ENCODE measurements at regions not wholly inside any gene's neighbourhood (a gene's known extent, or its start where the extent isn't known, plus 50 kb on each side); places are given as distances from the start of the nearest gene placed in this dataset.
A peak's percentile ranks its signal among the peaks of the same experiment; 100 is the strongest.

DNA sequence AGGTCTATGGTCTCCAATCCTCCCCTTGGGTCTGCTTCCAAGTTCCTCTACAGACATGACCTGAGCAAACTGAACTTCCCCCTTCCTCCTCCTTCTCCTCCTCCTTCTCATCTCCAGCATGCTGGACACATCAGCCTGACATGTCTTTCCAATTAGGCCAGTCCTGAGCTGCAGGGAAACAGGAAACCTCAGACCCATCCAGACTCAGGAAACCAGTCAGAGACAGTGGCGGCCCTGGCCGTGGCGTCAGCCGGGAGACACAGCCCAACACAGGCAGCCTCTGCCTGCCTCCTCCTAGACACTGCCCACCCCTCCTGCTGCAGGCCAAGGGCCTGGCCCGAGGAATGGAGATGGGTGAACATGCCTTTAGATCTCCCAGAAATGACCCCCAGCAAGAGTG, 468.8 kb downstream of the BCL11B start:
- ATAC-seq = no peak

DNA sequence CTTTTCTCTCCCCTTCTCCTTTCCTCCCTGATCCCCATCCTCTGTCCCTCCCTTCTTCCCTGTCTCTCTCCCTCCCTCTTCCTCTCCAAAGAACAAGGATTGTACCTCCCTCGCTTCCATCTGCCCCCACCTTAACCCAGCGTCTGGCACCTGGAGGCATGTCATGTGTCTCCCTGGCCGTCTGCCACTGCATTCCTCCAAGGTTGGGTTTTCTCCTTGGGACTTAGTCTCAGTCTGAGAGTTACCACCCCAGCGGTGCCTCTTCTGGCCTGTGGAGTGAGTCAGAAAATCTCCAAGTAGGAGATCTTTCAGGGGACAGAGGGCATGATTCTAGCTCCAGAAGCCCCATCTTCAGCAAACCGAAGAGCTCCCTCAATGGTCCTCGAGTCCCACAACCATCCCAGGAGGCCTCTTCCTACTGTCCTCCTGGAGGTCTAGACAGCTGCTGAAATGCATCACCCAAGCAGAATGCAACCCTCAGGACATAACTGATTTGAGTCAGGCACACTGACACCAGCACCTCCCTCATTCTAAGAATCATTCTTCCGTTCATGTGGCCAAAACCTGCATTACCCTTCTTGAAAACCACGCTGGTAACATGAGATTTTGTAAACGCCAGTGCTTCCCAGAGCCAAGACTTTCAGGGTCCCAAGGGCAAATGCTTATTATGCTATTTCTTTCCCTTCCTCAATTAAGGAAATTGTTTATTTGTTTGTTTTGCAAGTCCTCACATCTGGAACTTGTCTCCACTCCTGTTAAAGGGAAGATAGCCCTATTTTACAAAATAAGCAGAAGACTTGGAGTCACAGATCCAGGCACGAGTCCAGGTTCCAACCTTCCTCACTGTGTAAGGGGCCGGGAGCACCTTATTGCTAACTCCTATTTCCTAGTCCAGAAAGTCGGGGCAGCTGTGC, 463.2 kb downstream of the BCL11B start:
- peak; percentile 15 for ATAC-seq

DNA sequence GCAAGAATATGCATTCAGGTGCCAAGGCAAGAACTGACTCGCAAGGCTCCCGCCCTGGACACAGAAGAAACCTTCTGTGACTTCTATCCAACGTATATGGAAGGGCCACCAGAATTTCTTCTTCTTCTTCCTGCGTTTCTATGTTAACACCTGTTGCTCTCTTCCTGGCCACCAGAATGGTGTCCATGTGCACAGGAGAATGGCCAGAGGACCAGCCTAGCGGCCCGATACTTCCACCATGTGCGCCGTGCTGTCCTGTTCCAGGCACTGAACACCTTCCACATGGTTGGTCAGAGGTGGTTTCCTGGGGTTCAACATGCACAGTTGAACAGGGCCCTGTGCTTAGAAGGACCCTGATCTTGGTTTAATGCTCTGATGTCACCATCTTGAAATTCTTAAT, 455.8 kb downstream of the BCL11B start:
- ATAC-seq = no peak

DNA sequence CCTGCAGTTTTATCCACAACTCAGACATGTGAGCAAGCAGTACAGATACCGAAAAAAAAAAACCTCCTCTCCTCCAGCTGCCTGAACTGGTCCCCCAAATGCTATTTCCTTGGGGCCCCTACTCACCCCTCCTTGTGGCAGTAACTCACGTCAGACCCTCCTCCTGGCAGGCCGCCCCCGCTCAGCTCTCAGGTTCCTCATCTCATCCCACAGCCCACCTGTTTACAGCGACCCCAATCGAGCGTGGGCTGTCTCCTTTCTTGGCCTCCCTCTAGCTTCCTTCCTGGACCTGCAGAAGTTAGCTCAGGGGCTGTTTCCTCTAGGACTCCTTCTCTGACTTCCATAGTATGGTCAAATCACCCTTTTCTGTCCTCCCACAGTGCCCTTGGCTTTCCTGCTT, 455.3 kb downstream of the BCL11B start:
- no peak for ATAC-seq

DNA sequence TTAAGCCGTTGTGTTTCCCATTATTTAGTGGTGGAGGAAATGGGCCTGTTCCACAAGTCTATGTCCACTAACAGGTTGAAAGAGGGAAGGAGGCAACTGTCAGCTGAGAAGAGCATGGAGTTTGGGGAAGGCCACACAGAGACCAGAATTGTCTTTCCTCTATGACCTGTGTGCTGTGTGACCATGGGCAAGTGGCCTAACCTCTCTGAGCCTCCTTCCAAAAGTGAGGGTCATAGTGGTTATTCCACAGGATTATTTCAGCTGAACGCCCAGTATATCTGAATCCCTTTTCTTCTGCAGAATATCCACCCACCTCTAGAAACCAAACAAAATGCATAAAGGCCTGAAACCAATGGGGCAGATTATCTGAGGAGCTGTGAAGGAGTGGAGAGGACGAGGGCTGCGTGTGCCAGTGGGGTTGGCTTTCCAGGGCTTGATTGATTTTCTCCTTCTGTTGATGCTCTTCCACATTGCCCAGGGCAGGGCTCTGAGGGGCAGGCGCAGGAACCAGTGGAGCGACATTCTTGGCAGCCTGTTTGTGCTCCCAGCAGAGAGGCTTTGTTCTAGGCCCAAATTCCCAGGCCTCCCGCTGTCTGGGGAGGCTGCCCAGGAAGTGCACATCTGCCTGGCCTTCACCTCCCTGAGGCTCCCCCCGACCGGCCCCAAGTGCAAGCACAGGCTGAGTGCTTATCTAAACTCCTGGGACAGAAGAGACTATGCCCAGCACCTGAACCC, 452.7 kb downstream of the BCL11B start:
- ATAC-seq = peak; percentile 83

DNA sequence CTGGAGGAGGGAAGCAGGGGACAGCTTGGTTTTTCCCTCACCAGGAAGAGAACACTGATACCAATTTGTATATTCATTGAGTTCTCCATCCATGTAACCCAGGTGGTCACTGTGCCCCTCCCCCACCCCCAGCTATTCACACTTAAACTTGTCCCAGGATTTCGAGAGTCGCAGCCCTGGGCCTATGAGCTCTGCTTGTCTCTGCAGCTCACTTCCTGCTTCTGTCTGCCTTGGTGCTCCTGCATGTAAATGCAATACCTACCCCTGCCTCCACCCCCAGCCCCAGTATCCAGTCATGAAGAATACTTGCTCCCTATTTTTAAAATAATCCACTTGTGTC, 452.2 kb downstream of the BCL11B start:
- no peak for ATAC-seq

DNA sequence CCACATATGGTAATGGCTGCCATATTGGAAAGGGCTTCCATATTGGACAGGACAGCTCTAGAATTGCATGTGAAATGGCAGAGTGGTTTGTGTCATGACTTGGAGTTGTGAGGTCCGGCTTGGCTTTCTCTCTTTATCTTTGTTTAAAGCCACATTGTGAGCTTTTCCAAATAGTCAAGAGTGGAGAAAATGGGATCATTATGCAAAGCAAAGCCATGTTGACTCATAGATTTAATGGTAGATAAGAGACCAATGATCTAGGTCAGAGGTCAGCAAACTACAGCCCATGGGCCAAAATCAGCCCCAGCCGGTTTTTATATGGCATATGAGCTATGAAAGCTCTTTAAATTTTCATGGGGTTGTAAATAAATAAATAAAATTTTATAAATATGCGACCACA, 449.1 kb downstream of the BCL11B start:
- no peak for ATAC-seq

DNA sequence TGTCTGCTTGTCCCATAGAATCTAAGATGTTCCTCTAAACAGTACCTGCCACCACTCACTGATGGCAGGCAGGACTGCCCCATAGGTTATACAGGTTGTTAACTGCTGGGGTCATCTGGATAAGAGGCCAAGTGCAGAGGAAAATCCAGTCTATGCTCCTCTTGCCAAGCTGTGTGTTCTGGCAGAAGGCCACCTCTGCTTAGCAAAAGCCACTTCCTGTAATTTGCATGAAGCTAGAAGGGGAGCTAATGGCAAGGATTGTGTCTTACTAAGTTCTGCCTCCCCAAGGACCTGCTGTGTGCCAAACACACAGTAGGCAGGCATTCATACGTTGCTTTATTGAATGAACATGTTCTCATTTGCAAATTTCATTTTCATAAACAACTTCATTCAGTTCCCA, 445.4 kb downstream of the BCL11B start:
- ATAC-seq = no peak

DNA sequence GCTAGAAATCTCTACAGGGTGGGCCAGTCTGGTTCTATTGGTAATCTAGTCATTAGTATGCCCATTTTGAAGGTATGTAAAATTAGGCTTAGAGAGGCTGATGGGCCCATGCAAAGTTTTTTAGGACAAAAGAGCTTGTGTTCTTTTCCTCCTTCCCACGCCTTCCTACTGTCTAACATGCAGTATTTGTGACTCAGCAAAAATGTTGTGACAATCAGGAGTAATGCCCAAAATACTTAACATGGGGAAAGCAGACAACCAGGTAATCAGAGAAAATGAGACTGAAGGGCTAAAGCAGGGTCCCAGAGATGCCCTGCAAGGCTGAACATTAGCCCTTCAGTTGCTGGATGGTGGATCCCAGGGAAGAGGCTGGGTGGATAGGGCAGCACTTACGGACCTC, 437.9 kb downstream of the BCL11B start:
- no peak for ATAC-seq

DNA sequence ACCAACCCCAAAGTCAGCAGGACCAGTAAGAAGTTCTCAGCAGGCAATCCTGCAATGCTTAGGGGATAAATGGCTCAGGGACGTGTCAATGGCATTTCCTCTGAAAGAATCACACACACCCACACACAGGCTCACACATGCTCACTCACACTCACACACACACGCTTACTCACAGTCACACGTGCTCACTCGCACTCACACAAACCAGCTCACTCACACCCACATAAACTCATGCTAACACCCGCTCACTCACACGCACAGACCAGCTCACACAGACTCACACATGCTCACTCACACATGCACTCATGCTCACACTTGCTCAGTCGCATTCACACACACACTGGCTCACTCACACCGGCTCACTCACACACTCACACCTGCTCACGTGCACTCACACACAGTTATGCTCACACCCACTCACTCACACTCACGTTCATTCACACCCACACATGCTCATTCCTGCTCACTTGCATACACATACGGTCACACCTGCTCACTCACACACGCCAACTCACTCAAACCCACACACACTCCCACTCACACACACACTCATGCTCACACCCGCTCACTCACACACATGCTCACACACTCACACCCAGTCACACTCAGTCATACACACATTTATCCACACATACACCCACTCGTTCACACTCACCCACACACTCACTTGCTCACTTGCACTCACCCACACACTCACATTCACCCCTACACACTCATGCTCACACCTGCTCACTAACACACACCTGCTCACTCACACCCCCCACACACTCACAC, 436.8 kb downstream of the BCL11B start:
- no peak for ATAC-seq

DNA sequence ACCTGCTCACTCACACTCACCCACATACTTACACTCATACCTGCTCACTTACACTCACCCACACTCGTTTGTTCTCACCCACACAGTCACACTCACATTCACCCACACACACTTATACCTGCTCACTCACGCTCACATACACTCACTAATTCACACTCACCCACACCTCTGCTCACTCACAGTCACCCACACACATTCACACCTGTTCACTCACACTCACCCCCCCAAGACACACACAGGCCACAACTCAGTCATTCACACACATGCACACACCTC, 436.2 kb downstream of the BCL11B start:
- no peak for ATAC-seq

DNA sequence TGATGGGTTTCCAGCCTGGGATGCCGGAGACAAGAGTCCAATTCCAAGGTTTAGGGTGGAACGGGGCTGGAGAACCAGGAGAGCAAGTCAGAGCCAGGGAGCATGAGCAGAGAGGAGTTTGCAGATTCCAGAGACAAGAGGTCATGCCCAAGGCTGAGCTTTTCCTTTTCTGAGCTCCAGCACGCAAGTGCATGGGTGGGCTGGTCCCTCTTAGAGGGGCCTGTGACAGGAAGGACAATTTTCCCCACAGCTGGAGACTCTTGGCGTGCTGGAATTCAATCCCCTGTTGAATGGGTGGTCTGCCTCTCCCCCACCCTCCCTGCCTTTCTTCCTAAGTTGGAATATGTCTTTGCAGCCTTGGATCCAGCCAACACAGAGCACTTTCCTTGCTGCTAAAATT, 431.9 kb downstream of the BCL11B start:
- no peak for ATAC-seq

DNA sequence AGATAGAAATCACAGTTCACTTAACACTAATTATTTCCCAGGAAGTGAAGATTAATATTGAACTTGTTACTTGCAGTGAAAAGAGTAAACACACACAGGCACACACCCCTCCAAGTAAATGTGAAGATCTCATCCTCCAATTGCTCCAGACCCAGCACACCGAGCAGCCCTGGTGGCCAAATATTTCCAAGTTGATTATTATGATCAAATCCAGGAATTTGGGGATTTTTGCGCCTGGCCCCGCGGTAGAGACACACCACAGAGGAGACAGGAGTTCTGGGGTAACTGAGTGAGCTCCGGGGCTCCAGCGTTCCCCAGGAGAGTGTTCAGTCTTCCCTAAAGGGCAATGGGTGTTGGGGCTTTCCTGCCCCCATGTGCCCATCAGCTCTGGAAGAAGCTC, 431.5 kb downstream of the BCL11B start:
- ATAC-seq = no peak

DNA sequence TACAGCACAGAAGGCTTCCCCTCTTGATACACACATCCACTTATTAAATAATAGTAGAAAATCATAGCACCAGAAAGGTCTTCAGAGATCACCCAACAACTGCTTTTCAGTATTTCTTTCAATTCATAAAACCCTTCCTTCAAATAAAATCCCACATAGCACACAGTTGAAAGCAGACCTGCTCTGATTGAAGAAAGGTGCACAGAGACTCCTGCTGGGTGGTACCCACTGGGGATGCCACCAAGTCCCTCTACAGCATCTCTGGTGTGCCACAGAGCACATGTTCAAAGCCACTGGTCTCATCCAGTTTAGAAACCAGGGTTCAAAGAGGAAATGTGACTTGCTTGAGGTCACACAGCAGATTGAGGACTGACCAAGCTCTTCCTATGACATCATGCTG, 427.5 kb downstream of the BCL11B start:
- ATAC-seq = no peak

DNA sequence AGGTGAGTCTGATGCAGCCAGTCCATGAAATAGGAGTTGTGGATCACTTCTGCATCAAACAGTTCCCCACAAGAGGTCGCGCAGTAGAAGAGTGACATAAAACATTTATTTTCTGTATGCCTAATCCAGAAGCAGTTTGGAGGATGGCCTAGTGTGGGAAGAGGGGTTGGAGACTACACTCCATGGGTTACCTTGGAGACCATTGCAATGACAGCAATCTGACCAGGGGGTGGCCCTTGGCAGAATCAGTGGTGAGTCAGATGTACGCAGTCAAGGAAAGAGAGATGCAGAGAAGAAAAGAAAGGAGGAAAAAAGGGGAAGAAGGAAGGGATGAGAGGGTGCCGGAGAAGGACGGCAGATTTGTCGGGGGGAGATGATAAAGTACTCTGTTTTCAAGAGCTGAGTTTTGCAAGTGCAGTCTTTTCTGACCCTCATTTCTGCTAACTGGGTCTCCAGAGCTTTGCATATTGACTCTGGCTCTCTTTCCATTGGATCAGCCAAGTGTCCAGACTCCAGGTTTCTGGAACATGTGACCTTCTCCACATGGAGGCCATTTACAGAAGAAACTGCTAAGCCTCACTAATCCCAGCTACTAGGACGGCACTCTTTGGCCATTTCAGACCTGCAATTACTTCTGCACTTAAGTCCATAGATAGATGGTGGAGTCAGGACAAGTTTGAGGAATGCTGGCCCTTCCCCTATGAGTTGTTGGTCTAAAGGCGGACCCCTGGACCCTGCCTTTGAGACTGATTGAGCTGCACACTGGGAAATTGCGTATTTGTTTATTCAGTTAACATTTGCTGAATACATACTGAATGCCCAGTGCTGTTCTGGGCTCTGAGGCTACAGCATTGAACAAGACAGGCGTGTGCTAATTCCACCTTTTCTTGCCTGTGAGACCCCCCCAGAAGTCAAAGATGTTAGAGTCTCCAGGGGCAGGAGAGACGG, 424.2 kb downstream of the BCL11B start:
- no peak for ATAC-seq

DNA sequence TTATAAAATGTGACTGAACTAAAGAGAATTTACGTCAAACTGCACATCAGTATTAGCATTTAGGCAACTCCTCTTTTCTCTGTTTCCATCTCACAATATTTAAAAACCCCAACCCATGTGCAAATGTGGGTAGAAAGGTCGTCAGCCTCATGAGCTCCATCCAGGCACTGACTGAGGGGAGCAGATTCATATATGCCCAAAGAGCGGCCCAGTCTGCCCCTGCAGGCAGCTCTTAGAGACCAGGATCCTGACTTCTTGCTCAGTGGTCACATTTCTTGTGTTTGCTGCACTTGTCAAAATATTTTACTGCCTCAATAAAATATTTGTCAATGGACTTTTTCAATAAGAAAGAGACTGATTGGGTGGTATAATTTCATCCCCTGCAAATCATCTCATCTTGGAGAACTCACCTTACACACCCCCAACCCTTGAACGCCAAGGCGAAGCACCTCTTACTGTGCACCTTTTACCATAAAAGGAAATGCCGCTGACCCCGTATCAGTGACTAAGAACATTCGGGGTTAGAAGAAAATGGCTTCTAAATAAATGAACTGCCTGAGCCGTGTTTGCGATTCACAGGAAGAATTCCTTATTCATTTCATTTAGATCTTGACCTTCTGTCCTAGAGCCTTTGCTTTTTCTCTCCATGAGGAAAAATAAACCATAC, 418.8 kb downstream of the BCL11B start:
- no peak for ATAC-seq

DNA sequence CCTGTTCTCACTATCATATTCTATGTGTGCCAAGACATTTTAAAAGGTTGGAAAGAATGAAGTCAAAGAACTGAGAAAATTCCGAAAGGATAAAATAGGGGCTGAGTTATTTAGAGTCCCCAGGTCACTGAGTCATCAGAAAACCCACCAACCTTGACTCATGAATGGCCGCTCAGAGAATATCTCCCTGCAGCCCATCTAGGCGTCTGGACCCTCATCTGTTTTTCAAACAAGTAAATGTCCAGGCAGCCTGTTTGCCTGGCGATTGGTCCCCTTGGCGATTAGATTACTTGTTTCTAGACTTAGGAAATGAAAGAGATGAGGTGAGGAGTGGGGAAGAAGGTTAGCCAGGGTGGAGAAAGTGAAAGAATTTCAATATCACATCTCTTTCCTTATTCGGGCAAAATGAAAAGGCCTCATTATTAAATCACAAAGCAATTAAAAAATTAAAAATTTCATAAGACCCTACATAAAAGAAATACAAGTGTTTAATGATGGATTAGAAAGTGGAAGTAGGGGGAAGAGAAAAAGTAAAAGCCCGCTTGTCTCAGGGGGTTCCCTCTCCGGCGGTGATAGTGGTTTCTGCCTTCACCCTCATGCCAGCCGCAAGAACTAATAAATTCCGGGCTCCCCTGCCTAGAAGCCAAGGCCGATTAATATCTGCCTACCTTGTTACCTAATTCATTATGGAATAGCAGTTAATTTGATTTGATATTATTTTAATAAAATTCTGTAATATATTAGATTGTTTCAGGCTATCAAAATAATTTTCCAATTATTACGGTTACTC, 415.9 kb downstream of the BCL11B start:
- no peak for ATAC-seq

DNA sequence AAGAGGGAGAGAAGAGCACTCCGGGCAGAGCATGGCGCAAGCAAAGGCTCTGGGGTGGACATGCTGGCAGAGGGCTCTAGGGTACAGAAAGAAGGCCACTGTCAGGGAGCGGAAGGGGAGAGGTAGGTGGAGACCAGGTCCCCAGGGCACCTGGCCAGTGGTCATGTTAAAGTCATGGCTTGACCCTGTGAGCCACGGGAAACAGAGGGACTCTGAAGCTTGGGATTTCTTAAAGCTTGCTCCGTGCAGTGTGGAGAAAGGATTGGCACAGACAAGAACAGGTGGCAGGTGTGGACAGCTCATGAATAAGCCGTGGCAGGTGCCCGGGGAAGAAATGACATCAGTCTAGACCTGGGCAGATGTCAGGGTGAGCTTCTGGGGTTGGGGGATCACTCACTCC, 413.8 kb downstream of the BCL11B start:
- ATAC-seq = no peak

DNA sequence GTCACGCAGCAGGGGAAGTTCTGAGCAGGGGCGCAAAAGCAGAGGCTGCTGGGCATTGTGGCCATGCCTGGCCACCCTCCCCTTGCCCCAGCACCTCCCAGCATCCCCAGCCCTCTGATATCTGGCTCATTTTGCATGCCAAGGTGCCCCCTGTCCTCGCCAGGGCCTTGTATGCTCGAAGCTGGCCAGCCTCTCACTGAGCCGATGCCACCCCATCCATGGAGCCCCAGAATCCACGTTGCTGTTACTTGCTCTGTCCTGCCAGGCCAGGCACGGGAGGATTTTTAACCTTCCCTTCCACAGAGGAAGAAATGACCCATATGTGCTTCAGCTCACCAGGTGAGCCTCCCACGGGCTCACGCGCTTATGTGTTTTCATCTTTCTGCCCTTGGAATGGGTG, 413.4 kb downstream of the BCL11B start:
- ATAC-seq = no peak

DNA sequence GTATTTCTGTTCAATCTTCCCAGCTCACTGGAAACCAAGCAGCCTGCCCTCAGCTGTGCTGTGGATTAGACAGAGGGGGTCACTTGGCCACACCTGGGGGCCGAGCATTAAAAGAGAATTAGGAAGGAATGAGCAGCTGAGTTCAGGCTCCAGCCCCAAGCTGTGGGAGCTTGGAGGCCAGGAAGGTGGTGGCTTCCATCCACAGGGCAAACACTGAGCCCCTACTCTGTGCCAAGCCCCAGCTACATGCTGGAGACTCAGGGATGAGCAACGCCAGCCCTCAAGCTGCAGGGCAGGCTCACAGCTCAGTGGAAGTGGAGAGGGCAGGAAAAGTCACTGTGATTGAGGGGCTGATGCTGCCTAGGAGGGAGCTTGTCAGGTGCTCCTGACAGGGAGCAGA, 412.7 kb downstream of the BCL11B start:
- ATAC-seq = no peak

DNA sequence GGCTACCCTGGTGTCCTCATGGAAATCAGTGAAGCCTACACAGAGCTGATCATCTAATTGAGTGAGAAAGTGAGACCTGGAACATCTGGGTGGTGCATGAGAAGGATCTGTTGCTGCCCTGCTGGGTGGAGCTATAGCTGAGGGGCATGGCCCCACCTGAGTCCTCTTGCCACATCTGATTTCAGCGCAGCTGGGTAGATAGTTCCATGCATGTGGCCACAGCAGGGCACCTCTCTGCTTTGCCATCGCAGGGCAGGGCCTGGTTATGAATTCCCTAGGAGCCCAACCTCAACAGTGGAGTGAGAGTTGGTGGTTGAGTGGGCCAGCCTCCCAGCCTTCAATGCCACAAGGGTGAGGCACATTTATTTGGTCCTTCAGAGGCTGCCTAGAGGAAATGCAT, 407.8 kb downstream of the BCL11B start:
- no peak for ATAC-seq
